A673 (cell line): ENCODE measurements at regions not wholly inside any gene's neighbourhood (a gene's known extent, or its start where the extent isn't known, plus 50 kb on each side); places are given as distances from the start of the nearest gene placed in this dataset.
"Not testable (repeated sequence)": the region's sequence is repeated elsewhere in the genome, so short reads cannot be mapped to it uniquely, and the experiment has no call there.

Source experiments
- BruUV-seq: library from RNA; stranded (reverse); fragments of 400-500 nt; replicated peaks from 2 replicates; lab custom pipeline; 2021; lab: Mats Ljungman, UMichigan
- CTCF ChIA-PET: fragments of 300-600 bp; sonication (Branson Sonifier 250); formaldehyde crosslinking; loops from one replicate; lab custom pipeline; 2022; ENCODE audit warnings: antibody characterized with exemption; lab: Charles Lee
- POLR2A ChIA-PET: fragments of 300-600 bp; sonication (Branson Sonifier 250); formaldehyde crosslinking; loops from one replicate; lab custom pipeline; 2022; ENCODE audit warnings: antibody characterized with exemption; ENCODE audit not compliant: low non-redundant PET; lab: Charles Lee
- DNase-seq: peaks from one replicate; pipeline ENCODE4 v3.0.0-alpha.2; 2015; ENCODE audit warnings: low spot score
- H3K27ac ChIP-seq: fragments of 200-600 bp; sonication (generic); 2 replicates; pipeline ENCODE4 v1.5.1; 2016; ENCODE audit warnings: mixed run types, low read depth, mild to moderate bottlenecking, mixed read lengths, antibody characterized with exemption, low read length; ENCODE audit not compliant: poor library complexity, severe bottlenecking
- H3K27me3 ChIP-seq: fragments of 200-600 bp; sonication (generic); replicated peaks from 2 replicates; pipeline ENCODE4 v1.6.1; 2017; ENCODE audit warnings: mixed run types, low read depth, mild to moderate bottlenecking, mixed read lengths, antibody characterized with exemption, low read length; ENCODE audit not compliant: insufficient read depth, poor library complexity
- H3K36me3 ChIP-seq: fragments of 200-600 bp; sonication (generic); 2 replicates; pipeline ENCODE4 v1.6.1; 2016; ENCODE audit warnings: mixed run types, mild to moderate bottlenecking, mixed read lengths, antibody characterized with exemption, low read length; ENCODE audit not compliant: insufficient read depth, poor library complexity, severe bottlenecking
- H3K4me1 ChIP-seq: fragments of 200-600 bp; sonication (generic); 2 replicates; pipeline ENCODE4 v1.6.1; 2017; ENCODE audit warnings: mixed run types, mild to moderate bottlenecking, mixed read lengths, antibody characterized with exemption, low read length; ENCODE audit not compliant: insufficient read depth, poor library complexity, severe bottlenecking
- H3K4me3 ChIP-seq: fragments of 200-600 bp; sonication (generic); 2 replicates; pipeline ENCODE4 v1.5.1; 2016; ENCODE audit warnings: low read depth, mixed run types, mild to moderate bottlenecking, mixed read lengths, low read length; ENCODE audit not compliant: poor library complexity, severe bottlenecking
- H3K9me3 ChIP-seq: fragments of 200-600 bp; sonication (generic); 2 replicates; pipeline ENCODE4 v1.6.1; 2016; ENCODE audit warnings: mixed run types, low read depth, mild to moderate bottlenecking, mixed read lengths, antibody characterized with exemption, low read length; ENCODE audit not compliant: poor library complexity, severe bottlenecking
- EZH2 ChIP-seq: fragments of 200-600 bp; sonication (generic); IDR thresholded peaks from 2 replicates; pipeline ENCODE4 v1.6.1; 2017; ENCODE audit warnings: borderline replicate concordance, low read depth, mild to moderate bottlenecking, mixed read lengths, antibody characterized with exemption, low read length; ENCODE audit not compliant: poor library complexity, severe bottlenecking
- intact Hi-C: fragments of 100-400 bp; cut with micrococcal nuclease; formaldehyde crosslinking; loops from one replicate; pipeline ENCODE4 v1.10.0; 2022; ENCODE audit not compliant: unreplicated experiment
- TF ChIP-seq, protein P1 (sequence below): fragments of 300-800, 200-600 bp; sonication (generic); conservative IDR thresholded peaks from 2 replicates; pipeline ENCODE4 v1.5.1; 2017; ENCODE audit warnings: low read depth, mild to moderate bottlenecking, antibody characterized with exemption, low read length, moderate library complexity, mixed read lengths

DNA sequence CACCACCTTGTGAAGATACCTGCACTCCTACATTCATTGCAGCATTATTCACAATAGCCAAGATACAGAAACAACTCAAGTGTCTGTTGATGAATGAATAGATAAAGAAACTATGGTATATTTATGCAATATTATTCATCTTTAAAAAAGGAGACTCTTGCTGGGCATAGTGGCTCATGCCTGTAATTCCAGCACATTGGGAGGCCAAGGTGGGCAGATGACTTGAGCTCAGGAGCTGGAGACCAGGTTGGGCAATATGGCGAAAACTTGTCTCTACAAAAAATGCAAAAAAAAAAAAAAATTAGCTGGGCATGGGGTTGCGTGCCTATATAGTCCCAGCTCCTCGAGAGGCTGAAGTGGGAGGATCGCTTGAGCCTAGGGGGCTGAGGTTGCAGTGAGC, 119.8 kb downstream of the GJA1 start:
- no peaks in the 10 kb centered on the region for H3K27me3 ChIP-seq
- no peak overlapping the region for H3K27ac ChIP-seq
- no peaks in the 10 kb centered on the region for H3K9me3 ChIP-seq
- CTCF ChIA-PET, result interaction anchor here (0.6 kb wide), 1 partner anchor 479 kb away, joined by 3 read pairs; no protein-coding TSS in a partner anchor
- H3K36me3 ChIP-seq, result no peaks in the 10 kb centered on the region
- intact Hi-C loops, result loop anchor here (10.0 kb wide), 1 partner anchor 480 kb away; no protein-coding TSS in a partner anchor
- TF ChIP-seq EZH2, result no peak
- TF ChIP-seq, protein P1, sequence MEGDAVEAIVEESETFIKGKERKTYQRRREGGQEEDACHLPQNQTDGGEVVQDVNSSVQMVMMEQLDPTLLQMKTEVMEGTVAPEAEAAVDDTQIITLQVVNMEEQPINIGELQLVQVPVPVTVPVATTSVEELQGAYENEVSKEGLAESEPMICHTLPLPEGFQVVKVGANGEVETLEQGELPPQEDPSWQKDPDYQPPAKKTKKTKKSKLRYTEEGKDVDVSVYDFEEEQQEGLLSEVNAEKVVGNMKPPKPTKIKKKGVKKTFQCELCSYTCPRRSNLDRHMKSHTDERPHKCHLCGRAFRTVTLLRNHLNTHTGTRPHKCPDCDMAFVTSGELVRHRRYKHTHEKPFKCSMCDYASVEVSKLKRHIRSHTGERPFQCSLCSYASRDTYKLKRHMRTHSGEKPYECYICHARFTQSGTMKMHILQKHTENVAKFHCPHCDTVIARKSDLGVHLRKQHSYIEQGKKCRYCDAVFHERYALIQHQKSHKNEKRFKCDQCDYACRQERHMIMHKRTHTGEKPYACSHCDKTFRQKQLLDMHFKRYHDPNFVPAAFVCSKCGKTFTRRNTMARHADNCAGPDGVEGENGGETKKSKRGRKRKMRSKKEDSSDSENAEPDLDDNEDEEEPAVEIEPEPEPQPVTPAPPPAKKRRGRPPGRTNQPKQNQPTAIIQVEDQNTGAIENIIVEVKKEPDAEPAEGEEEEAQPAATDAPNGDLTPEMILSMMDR, result no peak
- H3K4me3 ChIP-seq, result no peak overlapping the region
- POLR2A ChIA-PET, result no interaction called here
- BruUV-seq, result no TSS peak
- no peak for DNase-seq
- peaks cover 13% of the 10 kb centered on the region for H3K4me1 ChIP-seq

DNA sequence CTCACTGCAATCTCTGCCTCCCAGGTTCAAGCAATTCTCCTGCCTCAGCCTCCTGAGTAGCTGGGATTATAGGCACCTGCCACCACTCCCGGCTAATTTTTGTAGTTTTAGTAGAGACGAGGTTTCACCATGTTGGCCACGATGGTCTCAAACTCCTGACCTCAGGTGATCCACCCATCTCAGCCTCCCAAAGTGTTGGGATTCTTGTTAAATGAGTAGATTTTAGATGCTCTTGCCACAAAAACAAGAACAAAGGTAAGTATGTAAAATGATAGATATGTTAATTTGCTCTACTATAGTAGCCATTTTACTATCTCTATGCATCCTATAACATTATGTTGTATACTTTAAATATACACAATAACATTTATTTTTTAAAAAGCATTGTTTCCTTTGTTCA, 120.7 kb downstream of the GJA1 start:
- CTCF ChIA-PET, POLR2A ChIA-PET, DNase-seq, H3K27ac ChIP-seq, BruUV-seq, H3K36me3 ChIP-seq, H3K27me3 ChIP-seq, H3K9me3 ChIP-seq, H3K4me3 ChIP-seq: not testable (repeated sequence)
- intact Hi-C loops, result loop anchor here (10.0 kb wide), 1 partner anchor 479 kb away; no protein-coding TSS in a partner anchor
- peaks cover 16% of the 10 kb centered on the region for H3K4me1 ChIP-seq

DNA sequence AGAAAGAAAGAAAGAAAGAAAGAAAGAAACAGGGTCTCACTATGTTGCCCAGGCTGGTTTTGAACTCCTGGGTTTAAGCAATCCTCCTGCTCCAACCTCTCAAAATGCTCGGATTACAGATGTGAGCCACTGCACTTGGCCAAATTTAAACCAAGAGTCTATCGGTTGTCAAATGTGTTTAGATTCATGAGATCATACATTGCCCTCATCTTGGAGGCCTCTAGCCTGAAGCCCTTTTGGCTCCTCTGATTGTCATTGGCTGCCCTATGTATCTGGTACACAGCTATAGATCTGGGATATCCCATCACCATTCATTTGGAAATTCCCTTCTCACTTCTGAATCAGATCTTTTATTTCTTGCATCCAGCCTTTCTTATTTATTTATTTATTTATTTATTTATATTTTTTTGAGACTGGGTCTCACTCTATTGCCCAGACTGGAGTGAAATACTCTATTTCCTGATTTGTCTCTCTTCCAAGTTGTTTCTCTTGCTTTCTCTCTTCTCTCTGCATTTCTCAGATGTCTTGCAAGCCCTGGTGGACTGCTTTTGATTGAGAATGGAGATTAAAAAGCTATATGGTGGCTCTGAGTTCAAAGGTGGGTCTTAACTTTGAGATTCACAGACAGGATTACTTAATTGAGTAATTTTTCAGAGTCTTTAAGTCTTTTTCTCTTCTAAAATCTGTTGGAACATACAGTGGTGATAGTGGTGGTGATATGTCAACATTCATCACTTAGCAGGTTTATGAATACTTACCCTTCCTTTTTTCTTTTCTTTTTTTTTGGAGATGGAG, 121.9 kb downstream of the GJA1 start:
- Histone ChIP-seq H3K4me1 (peaks cover 16% of the 10 kb centered on the region), H3K27ac (no peak overlapping the region), H3K4me3 (no peak overlapping the region), H3K27me3 (no peaks in the 10 kb centered on the region), H3K36me3 (no peaks in the 10 kb centered on the region), H3K9me3 (no peaks in the 10 kb centered on the region)
- ChIA-PET POLR2A (no interaction called here), CTCF (no interaction called here)
- no TSS peak for BruUV-seq
- intact Hi-C loops, result loop anchor here (10.0 kb wide), 1 partner anchor 477 kb away; no protein-coding TSS in a partner anchor
- no peak for DNase-seq
- TF ChIP-seq, protein P1, result no peak
- no peak for TF ChIP-seq EZH2
